Esophagus mucosa (tissue), 1 donor: ENCODE measurements at regions not wholly inside any gene's neighbourhood (a gene's known extent, or its start where the extent isn't known, plus 50 kb on each side); places are given as distances from the start of the nearest gene placed in this dataset.
"Not testable (repeated sequence)": the region's sequence is repeated elsewhere in the genome, so short reads cannot be mapped to it uniquely, and the experiment has no call there.

Source experiments
- ATAC-seq: fragments of 200-7000 bp; cut with Tn5 transposase; one replicate; pipeline ENCODE4 v1.9.1; 2020
- donor health status: DM: yes; HTN: yes; CAD: no.

DNA sequence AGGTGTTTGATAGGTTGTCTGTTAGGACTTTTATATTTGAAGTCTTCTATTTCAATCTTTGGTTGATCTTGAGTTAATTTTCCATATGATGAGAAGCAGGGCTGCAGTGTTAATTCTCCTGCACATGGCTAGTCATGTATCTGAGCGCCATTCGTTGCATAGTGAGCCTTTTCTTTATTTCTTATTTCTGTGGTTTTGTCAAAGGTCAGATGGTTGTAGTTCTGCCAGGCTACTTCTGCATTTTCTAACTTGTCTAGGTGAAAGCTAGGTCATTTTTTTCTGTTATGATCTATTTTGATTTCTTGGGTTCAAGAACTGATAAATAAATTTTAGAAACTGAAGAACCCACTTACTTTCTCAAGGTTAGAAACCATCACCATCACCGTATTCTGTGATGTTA is 56.7 kb downstream of the CCDC74A start:
- no peak for ATAC-seq

DNA sequence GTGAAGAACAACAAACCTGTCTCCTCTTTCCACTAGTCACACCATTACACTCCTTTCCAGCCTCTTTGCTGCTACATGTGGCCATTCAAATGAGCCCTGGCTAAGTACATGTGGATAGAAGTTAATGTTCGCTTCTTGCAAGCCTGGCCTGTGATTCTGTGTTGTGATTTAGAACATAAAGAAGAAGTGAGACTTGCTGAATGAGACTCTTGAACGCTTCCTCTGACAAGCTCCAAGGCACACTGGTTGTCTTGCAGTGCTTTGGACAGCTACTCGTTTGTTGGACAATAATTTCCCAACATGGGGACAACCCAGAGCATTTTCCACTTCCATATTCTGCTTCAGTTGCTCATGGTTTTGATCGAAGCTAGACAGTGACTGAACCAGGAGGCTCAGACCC is 57.3 kb downstream of the CCDC74A start:
- ATAC-seq = no peak

DNA sequence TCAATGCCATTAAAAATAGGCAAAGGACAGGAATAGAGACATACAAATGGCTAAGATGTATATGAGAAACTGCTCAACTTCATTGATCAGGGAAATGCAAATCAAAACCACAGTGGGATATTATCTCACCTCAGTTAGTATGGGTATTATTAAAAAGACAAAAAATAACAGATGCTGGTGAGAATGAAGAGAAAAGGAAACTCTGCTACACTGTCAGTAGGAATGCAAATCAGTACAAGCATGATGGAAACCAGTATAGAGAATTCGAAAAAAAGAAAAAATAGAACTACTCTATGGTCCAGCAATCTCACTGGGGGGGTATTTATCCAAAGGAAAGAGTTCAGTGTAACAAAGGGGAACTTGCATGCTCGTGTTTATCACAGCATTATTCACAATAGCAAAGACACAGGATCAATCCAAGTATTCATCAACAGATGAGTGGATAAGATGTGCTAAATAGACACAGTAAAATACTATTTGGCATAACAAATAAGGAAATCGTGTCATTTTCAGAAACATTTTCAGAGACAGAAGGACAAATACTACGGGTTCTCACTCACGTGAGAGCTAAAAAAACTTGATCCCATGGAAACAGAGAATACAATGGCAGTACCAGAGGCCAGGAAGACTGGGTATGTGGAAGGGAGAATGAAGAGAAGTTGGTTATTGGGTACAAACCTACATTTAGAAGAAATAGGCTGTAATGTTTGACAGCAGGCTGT is 60.6 kb downstream of the CCDC74A start:
- no peak for ATAC-seq

DNA sequence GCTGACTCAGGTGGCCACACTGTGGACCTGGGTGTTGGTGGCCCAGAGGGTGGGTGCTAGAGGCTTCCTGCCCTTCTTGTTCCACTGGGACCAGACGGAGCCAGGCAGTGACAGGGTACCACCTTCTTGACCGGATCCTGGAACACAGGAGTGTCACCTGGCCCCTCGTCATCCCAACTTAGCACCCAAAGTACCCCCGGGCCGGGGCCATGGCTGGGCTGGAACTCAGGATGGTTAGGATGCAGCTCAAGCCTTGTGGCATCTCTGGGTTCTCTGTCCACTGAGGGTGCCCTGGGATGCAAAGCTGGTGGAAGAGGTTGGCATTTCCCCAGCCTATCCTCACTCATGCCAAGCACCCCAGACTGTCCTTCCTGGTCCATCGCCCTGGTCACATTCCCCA is 61.4 kb downstream of the CCDC74A start:
- not testable (repeated sequence) for ATAC-seq

DNA sequence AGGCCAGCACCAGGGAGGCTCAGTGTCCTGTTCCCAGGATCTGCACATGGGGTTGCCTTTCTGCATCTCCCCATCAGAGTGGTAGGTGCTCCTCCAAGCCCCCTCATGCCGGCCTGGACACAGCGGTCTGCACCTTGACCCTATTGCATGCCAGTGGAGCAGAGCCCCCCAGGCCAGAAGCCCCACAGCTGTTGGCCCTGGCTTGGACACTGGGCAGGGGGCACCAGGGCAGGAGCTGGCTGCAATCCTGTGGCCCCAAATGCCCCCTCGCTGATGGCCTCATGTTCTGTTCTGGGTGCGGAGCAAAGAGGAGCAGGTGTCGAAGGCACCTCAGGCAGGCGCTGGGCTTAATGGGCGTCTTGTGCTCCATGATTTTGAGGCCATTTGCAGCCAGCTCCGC is 62.7 kb downstream of the CCDC74A start:
- no peak for ATAC-seq

DNA sequence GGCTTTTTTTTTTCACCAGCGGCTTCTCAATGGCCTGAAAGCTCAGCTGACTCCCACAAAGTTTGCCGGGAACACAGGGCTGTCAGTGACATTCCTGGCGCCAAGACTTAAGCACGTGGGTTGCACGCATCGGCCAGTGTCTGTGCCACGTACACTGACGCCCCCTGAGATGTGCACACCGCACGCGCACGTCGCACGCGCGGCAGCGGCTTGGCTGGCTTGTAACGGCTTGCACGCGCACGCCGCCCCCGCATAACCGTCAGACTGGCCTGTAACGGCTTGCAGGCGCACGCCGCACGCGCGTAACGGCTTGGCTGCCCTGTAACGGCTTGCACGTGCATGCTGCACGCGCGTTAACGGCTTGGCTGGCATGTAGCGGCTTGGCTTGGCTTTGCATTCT is 63.2 kb downstream of the CCDC74A start:
- no peak for ATAC-seq

DNA sequence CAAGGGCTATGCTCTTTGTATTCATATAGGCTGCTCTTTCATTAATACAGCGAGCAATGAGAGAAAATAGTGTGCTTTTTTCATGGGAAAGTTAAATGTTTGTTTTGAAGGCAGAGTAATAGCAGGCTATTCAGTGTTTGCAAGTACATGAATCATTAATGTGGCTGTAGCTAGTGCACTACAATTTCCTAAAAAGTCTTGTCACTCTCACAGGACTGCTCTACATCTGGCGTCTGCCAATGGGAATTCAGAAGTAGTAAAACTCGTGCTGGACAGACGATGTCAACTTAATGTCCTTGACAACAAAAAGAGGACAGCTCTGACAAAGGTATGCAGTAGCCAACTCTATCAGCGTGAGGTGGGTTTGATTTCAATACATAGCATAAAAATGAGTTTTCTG is 68.9 kb downstream of the CCDC74A start:
- not testable (repeated sequence) for ATAC-seq

DNA sequence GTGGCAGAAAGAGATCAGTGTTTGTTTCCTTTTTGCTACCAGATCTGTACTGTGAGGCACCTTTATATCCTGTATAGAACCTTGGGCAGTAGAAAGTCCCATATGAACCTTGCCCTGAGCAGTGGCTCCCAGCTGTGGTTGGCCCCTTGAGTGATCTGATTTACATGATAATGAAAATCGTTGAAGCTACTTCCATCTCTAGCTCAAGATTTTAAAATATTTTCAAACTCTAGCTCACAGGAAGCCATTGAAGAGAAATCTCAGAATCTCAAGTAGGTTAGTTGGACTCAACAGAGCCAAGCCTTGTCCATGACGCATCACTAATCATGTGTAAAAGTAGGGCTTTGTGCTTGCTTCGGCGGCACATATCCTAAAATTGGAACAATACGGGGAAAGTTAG is 74.8 kb downstream of the CCDC74A start:
- ATAC-seq = not testable (repeated sequence)

DNA sequence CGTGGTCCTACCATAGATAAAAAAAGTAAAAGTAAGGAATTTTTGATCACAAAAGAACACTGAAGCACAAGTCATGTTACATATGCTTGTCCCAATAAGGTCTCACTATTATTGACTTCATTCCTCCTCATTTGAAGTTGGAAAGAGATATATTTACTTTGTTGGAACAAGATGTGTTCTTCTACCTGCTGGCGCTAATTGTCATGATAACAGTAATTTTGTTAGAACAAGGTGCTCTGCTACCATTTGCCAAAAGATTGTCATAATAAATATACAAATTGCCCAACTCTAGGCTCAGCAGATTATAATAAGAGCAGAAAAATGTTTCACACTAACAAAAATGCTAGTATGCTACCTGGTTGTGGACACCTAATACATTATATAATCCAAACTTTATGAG is 77.0 kb downstream of the CCDC74A start:
- not testable (repeated sequence) for ATAC-seq

DNA sequence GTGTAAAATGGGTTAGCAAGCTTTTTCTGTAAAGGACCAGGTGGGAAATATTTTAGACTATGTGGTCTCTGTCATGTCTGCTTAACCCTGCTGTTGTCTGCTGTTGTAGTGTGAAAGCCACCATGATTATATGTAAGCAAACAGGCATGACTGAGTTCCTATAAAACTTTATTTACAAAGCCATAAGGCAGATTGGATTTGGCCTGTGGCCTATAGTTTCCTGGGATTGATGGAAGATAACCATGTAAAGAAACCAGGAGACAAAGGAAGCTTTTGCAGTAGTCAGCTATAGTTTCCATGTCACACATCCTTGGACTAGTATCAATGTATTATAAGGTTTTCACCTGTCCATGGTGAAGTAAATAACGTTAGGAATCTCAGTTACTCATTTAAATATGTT is 78.7 kb downstream of the CCDC74A start:
- ATAC-seq = not testable (repeated sequence)

DNA sequence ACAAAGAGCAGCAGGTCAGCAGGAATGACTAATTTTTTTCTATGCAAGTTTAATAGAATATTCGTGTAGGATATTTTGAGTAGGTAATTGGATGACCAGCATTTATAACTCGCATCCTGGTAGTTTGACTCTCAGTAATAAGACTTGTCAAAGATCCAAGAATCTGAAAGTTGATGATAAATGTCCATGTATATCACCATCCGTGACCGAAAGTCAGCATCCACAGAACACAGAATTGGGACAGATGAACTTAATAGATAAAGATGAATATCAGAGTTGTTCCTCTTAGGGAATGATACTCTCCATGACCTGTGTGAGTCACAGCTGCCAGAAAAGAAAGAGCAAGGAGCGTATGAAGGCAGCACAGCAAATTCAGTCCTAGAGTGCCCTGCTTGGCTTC is 79.4 kb downstream of the CCDC74A start:
- not testable (repeated sequence) for ATAC-seq

DNA sequence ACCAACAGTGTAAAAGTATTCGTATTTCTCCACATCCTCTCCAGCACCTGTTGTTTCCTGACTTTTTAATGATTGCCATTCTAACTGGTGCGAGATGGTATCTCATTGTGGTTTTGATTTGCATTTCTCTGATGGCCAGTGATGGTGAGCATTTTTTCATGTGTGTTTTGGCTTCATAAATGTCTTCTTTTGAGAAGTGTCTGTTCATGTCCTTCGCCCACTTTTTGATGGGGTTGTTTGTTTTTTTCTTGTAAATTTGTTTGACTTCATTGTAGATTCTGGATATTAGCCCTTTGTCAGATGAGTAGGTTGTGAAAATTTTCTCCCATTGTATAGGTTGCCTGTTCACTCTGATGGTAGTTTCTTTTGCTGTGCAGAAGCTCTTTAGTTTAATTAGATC is 86.9 kb downstream of the CCDC74A start:
- not testable (repeated sequence) for ATAC-seq

DNA sequence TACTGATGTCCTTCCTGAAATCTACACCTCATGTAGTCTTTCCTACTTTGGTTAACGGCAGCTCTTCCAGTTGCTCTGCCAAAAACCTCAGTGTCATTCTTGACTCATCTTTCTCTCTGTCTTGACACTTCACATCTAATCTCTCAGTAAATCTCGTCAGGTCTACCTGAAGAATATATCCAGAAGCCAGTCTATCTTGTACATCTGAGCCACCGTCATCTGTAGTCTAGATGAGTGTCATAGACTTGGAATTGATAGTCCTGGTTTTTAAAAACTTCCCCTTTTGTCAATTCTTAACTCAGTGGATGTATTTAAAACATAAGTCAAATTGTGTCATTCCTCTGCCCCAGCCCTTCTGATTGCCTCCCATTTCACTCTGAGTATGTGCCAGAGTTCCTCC is 90.6 kb downstream of the CCDC74A start:
- ATAC-seq = not testable (repeated sequence)

DNA sequence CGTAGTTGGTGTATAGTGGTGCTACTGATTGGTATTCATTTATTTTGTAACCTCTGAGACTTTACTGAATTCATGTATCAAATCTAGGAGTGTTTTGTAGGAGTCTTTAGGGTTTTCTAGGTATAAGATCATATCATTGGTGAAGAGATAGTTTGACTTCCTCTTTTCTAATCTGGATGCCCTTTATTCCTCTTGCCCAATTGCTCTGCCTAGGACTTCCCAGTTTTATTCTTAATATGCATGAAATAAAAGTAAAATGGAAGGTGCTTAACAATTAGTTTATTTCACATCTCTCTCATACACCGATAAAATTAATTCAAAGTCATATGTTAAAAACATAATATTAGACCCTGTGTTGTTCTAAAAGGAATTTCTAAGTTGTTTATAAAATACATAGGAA is 95.2 kb downstream of the CCDC74A start:
- not testable (repeated sequence) for ATAC-seq

DNA sequence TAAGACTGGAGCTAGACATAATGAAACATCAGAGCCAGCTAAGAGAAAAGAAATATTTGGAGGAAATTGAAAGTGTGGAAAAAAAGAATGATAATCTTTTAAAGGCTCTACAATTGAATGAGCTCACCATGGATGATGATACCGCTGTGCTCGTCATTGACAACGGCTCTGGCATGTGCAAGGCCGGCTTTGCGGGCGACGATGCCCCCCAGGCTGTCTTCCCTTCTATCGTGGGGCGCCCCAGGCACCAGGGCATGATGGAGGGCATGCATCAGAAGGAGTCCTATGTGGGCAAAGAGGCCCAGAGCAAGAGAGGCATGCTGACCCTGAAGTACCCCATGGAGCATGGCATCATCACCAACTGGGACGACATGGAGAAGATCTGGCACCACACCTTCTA is 98.3 kb downstream of the CCDC74A start:
- not testable (repeated sequence) for ATAC-seq

DNA sequence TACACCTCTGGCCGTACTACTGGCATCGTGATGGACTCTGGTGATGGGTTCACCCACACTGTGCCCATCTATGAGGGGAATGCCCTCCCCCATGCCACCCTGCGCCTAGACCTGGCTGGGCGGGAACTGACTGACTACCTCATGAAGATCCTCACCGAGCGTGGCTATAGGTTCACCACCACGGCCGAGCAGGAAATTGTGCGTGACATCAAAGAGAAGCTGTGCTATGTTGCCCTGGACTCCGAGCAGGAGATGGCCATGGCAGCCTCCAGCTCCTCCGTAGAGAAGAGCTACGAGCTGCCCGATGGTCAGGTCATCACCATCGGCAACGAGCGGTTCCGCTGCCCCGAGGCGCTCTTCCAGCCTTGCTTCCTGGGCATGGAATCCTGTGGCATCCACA is 98.9 kb downstream of the CCDC74A start:
- ATAC-seq = not testable (repeated sequence)

DNA sequence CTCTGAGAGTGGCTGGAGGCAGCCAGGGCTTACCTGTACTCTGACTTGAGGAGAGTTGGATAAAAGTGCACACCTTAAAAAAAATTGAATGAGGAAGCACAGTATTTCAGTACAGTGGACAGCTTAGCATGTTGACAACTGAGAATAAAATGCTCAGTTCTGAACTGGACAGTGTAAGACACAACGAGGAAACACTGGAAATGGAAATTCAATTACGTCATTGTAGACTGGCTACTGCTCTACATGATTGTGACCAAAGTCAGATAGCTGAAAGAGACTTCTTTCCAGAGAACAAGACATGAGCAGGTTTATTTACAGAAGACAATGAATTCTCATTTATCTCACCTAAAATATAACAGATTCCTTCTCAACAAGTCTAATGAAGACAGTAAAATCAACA is 100.1 kb downstream of the CCDC74A start:
- ATAC-seq = not testable (repeated sequence)

DNA sequence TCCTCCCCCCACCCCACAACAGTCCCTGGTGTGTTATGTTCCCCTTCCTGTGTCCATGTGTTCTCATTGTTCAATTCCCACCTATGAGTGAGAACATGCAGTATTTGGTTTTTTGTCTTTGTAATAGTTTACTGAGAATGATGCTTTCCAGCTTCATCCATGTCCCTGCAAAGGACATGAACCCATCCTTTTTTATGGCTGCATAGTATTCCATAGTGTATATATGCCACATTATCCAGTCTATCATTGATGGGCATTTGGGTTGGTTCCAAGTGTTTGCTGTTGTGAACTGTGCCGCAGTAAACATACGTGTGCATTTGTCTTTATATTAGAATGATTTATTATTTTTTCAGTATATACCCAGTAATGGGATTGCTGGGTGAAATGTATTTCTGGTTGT is 104.0 kb downstream of the CCDC74A start:
- ATAC-seq = not testable (repeated sequence)

DNA sequence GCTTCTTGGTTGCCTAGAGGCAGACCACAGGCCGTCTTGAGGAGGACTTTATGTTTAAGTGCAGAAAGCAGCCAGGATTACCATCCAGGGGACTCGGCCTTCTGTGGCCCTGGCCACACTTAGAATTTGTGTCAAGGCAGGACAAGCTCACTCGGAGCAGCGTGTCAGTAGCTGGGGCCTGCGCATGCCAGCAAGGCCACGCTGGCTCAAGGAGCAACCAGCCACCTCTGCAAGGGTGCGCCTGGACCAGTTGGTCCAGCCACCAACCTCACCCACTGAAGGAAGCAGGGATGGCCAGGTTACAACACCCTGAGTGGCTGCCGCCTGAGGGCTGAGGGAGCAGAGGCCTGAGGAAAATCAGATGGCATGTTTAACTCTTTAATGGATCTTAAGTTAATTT is 105.7 kb downstream of the CCDC74A start:
- not testable (repeated sequence) for ATAC-seq

DNA sequence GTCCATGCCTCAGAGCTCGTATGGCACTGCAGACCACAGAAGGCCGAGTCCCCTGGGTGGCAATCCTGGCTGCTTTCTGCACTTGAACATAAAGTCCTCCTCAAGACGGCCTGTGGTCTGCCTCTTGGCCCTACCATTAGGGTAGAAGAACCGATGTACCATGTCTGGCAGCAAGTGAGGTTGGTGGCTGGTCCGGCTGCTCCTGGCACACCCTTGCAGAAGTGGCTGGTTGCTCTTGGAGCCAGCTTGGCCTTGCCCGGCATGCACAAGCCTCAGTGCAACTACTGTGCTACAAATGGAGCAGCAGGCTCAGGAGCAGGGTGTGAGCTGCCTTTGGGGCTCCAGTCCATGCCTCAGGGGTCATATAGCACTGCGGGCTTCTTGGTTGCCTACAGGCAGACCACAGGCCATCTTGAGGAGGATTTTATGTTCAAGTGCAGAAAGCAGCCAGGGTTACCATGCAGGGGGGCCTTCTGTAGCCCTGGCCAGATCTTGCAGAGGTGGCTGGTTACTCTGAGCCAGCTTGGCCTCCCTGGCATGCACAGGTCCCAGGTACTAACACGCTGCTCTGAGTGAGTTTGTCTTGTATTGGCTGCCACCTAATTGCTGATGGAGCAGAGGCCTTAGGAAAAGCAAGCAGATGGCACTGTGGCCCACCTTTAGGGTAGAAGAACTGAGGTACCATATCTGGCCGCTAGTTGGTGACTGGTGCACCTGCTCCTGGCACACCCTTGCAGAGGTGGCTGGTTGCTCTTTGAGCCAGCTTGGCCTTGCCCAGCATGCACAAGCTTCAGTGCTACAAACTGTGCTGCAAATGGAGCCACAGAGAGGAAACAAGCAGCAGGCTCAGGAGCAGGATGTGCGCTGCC is 106.4 kb downstream of the CCDC74A start:
- not testable (repeated sequence) for ATAC-seq

DNA sequence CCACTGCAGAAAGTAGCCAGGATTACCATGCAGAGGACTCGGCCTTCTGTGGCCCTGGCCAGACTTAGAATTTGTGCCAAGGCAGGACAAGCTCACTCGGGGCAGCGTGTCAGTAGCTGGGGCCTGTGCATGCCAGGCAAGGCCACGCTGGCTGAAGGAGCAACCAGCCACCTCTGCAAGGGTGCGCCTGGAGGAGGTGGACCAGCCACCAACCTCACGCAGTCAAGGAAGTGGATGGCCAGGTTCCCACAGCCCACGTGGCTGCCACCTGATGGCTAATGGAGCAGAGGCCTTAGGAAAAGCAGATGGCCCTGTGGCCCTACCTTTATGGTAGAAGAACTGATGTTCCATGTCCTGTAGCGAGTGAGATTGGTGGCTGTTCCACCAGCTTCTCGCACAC is 107.9 kb downstream of the CCDC74A start:
- no peak for ATAC-seq

DNA sequence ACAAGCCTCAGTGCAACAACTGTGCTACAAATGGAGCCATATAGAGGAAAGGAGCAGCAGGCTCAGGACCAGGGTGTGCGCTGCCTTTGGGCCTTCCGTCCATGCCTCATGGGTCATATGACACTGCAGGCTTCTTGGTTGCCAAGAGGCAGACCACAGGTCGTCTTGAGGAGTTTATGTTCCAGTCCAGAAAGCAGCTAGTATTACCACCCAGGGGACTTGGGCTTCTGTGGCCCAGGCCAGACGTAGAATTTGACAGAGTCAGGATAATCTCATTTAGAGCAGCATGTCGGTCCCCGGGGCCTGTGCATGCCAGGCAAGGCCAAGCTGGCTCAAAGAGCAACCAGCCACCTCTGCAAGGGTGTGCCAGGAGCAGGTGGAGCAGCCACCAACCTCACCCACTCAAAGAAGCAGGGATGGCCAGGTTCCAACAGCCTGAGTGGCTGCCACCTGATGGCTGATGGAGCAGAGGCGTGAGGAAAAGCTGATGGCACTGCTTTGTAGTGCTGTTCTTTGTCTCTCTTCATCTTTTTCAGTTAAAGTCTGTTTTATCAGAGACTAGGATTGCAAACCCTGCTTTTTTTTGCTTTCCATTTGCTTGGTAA is 109.1 kb downstream of the CCDC74A start:
- ATAC-seq = not testable (repeated sequence)

DNA sequence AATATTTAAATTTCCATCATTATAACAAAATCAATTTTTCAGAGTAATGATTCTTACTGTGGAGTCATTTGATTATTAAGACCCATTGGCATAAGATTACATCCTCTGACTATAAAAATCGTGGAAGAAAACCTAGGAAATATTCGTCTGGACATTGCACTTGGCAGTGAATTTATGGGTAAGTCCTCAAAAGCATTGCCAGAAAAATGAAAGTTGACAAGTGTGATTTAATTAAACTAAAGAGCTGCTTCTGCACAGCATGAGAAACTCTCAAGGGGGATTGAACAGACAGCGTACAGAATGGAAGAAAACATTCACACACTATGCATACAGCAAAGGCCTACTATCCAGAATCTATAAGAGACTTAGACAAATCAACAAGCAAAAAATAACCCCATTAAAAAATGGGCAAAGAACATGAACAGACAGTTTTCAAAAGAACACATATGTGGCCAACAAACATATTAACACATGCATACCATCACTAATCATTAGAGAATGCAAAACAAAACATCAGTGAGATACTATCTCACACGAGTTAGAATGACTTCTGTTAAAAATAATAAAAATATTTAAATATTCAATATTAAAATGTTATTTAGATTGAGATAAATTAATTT is 111.4 kb downstream of the CCDC74A start:
- not testable (repeated sequence) for ATAC-seq
